ENCODE measurements at regions not wholly inside any gene's neighbourhood (a gene's known extent, or its start where the extent isn't known, plus 50 kb on each side); places are given as distances from the start of the nearest gene placed in this dataset.
A peak's percentile ranks its signal among the peaks of the same experiment; 100 is the strongest.

DNA sequence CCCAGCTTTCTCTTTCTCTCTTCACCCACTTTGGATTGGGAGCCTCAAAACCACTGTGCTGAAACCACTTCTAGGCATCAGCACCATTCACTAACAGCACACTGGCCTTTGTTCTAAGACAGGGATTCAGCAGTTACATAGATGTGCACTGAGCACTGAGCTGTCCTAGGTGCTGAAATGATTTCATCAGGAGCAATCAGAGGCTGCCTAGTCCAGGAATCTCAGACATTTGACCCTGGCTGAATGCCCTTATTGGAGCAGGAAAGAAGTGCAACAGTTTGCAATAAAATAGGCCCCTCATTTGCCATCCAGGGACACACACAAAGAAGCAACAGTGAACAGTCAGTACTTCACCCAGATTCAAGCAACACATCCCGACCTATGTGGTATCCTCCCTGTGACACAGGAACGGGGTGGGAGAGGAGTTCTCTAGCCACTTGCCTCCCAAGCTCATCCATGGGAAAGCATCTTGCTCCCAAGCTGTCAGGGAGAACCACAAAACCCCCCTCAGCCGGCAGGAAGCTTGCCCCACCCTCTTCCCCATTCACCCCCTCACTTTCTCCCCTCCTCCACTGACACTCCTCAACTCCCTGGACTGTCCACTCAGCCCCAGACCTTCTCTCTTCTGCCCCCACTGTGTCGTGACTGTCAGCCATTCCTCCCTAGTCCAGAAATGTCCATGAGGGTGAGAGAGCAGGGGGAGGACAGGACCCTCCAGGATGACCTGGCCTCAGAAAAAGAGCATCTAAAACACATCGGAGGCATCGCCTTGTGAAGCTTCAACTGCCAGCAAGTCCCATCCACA, 304.4 kb downstream of the PREX1 start (continued):
- TF ChIP-seq ERF (CRISPR knock-in tag; IDR thresholded peaks at IDR 0.05), result peak; percentile 98
- TF ChIP-seq IKZF4 (CRISPR knock-in tag; IDR thresholded peaks at IDR 0.05; ENCODE audit: borderline replicate concordance, low read depth, not compliant biosample characterization), result peak; percentile 75
- TF ChIP-seq, protein P1, sequence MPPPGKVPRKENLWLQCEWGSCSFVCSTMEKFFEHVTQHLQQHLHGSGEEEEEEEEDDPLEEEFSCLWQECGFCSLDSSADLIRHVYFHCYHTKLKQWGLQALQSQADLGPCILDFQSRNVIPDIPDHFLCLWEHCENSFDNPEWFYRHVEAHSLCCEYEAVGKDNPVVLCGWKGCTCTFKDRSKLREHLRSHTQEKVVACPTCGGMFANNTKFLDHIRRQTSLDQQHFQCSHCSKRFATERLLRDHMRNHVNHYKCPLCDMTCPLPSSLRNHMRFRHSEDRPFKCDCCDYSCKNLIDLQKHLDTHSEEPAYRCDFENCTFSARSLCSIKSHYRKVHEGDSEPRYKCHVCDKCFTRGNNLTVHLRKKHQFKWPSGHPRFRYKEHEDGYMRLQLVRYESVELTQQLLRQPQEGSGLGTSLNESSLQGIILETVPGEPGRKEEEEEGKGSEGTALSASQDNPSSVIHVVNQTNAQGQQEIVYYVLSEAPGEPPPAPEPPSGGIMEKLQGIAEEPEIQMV (CRISPR knock-in tag; IDR thresholded peaks at IDR 0.05; ENCODE audit: low read depth), result peak; percentile 30; the same call in 1 of the 2 replicates
- TF ChIP-seq, protein P2, sequence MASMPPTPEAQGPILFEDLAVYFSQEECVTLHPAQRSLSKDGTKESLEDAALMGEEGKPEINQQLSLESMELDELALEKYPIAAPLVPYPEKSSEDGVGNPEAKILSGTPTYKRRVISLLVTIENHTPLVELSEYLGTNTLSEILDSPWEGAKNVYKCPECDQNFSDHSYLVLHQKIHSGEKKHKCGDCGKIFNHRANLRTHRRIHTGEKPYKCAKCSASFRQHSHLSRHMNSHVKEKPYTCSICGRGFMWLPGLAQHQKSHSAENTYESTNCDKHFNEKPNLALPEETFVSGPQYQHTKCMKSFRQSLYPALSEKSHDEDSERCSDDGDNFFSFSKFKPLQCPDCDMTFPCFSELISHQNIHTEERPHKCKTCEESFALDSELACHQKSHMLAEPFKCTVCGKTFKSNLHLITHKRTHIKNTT (CRISPR knock-in tag; IDR thresholded peaks at IDR 0.05), result no peak
- TF ChIP-seq MTA1 (CRISPR knock-in tag; IDR thresholded peaks at IDR 0.05; ENCODE audit: borderline replicate concordance), result no peak
- TF ChIP-seq ZNF670 (CRISPR knock-in tag; IDR thresholded peaks at IDR 0.05; ENCODE audit: borderline replicate concordance), result no peak
- TF ChIP-seq HNRNPUL1 (IDR thresholded peaks at IDR 0.05; ENCODE audit: low read depth, low read length), result no peak
- no peak for TF ChIP-seq ATM (IDR thresholded peaks at IDR 0.05; ENCODE audit: borderline replicate concordance)
- TF ChIP-seq ZNF572 (CRISPR knock-in tag; IDR thresholded peaks at IDR 0.05), result no peak
- TF ChIP-seq ZFP62 (CRISPR knock-in tag; IDR thresholded peaks at IDR 0.05), result no peak

DNA sequence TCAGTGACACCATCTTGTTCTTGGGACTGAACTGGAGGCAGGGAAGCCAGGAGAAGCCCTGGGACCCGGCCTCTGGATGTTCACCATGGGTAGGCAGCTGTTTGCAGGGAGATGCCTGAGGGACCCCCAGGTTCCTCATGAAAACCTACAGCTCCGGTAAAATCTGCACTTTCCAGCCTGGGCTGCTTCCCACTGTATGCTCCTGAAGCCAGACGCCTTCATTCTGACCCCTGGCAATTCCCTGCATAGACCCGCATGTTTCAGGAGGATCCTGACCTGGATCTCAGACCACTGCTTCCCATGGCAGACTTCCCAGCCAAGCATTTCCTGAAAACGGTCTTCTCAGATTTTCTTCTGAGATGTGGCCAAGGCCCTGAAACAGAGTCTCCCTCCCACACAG, 306.7 kb downstream of the PREX1 start:
- intact Hi-C loops (cut with micrococcal nuclease; ENCODE audit: unreplicated experiment), result no loop called here
- no TSS peak for BruUV-seq (replicated peaks)
- 9% methylated on average over 4 of the region's 5 CpGs for WGBS (ENCODE audit: low lambda C conversion rate)
- TF ChIP-seq ZNF225 (CRISPR knock-in tag; IDR thresholded peaks at IDR 0.05) (no peak), JDP2 (CRISPR knock-in tag; IDR thresholded peaks at IDR 0.05; ENCODE audit: borderline replicate concordance) (no peak), AGO1 (IDR thresholded peaks at IDR 0.05; ENCODE audit: low read depth, low read length, poor library complexity, severe bottlenecking) (no peak), MED13 (CRISPR knock-in tag; IDR thresholded peaks at IDR 0.05) (no peak), RFXAP (CRISPR knock-in tag; IDR thresholded peaks at IDR 0.05; ENCODE audit: borderline replicate concordance) (no peak), KLF15 (CRISPR knock-in tag; IDR thresholded peaks at IDR 0.05; ENCODE audit: borderline replicate concordance) (no peak), PAX8 (CRISPR knock-in tag; IDR thresholded peaks at IDR 0.05; ENCODE audit: borderline replicate concordance) (no peak), SP4 (CRISPR knock-in tag; IDR thresholded peaks at IDR 0.05) (no peak), ATF7-NPFF (CRISPR knock-in tag; IDR thresholded peaks at IDR 0.05; ENCODE audit: low read depth) (no peak)
- TF ChIP-seq, protein P3, sequence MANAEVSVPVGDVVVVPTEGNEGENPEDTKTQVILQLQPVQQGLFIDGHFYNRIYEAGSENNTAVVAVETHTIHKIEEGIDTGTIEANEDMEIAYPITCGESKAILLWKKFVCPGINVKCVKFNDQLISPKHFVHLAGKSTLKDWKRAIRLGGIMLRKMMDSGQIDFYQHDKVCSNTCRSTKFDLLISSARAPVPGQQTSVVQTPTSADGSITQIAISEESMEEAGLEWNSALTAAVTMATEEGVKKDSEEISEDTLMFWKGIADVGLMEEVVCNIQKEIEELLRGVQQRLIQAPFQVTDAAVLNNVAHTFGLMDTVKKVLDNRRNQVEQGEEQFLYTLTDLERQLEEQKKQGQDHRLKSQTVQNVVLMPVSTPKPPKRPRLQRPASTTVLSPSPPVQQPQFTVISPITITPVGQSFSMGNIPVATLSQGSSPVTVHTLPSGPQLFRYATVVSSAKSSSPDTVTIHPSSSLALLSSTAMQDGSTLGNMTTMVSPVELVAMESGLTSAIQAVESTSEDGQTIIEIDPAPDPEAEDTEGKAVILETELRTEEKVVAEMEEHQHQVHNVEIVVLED (CRISPR knock-in tag; IDR thresholded peaks at IDR 0.05; ENCODE audit: borderline replicate concordance), result no peak

More for the DNA sequence above, 306.7 kb downstream of the PREX1 start:
- in situ Hi-C loops (cut with HindIII; ENCODE audit: extremely low pct_ligation_motif_present, low pct_unique_long_range_greater_than_20kb), result no loop called here
- Histone ChIP-seq H4K20me1 (ENCODE audit: insufficient read depth, low read length) (peaks cover 7% of the 10 kb centered on the region; the same call in 1 of the 2 replicates), H3K79me2 (ENCODE audit: insufficient read depth, low read length) (no peaks in the 10 kb centered on the region), H3K27ac (ENCODE audit: extremely low read length, insufficient read depth, low read length) (no peak overlapping the region), H3K4me2 (ENCODE audit: low read depth, low read length) (no peak overlapping the region), H3K36me3 (replicated peaks in 1 of 2; ENCODE audit: control insufficient read depth in 1 of 2, insufficient read depth in 2 of 2, low read length in 2 of 2) (no peaks in the 10 kb centered on the region), H2AFZ (ENCODE audit: low read length) (no peak overlapping the region), H3K4me3 (replicated peaks in 1 of 3; ENCODE audit: insufficient read depth in 1 of 3, low read depth in 2 of 3, low read length in 3 of 3) (no peak overlapping the region), H3K9me3 (ENCODE audit: low read length) (no peaks in the 10 kb centered on the region), H3K4me1 (ENCODE audit: insufficient read depth, low read length) (peaks cover 3% of the 10 kb centered on the region; the same call in 1 of the 2 replicates), H3K9ac (ENCODE audit: insufficient read depth, low read depth, low read length) (no peak overlapping the region), H3K27me3 (ENCODE audit: control insufficient read depth in 1 of 2, insufficient read depth in 2 of 2, low read length in 2 of 2) (peaks cover 0 to 7% of the 10 kb centered on the region in 2 experiments; a peak in 3 of 5 replicates)
- DNase-seq (ENCODE audit: low spot score), result no peak
- FAIRE-seq, result no peak
- ATAC-seq, result no peak
- POLR2A ChIA-PET, result no interaction called here
- CTCF ChIA-PET (ENCODE audit: low intra/inter-chr PET ratio, low total read pairs), result no interaction called here
